Natural killer cell (primary cell): ENCODE measurements at regions not wholly inside any gene's neighbourhood (a gene's known extent, or its start where the extent isn't known, plus 50 kb on each side); places are given as distances from the start of the nearest gene placed in this dataset.

Experiments
- ATAC-seq, 3 donors: fragments of 150-1000 bp in 2 of 3; fragments of 200-7000 bp in 1 of 3; cut with Tn5 transposase; 1 replicate in 1 of 3; 2 replicates in 2 of 3; pipeline ENCODE4 v1.10.0; 2021; ENCODE audit warnings: mild to moderate bottlenecking in 2 of 3, moderate library complexity in 2 of 3
- DNase-seq, 2 donors: peaks; one replicate each; pipeline versions ENCODE4 v3.0.0 to v3.0.0-alpha.2; 2013 to 2021; ENCODE audit warnings: mixed read lengths in 1 of 2
- H3K27ac ChIP-seq: one replicate; pipeline ENCODE4 v1.5.1; 2013; ENCODE audit warnings: mild to moderate bottlenecking, low read length
- H3K27me3 ChIP-seq: one replicate; pipeline ENCODE4 v1.6.1; 2013; ENCODE audit warnings: low read length; ENCODE audit not compliant: control insufficient read depth, insufficient read depth
- H3K36me3 ChIP-seq: one replicate; pipeline ENCODE4 v1.6.1; 2013; ENCODE audit warnings: low read length; ENCODE audit not compliant: control insufficient read depth, insufficient read depth
- H3K4me1 ChIP-seq: one replicate; pipeline ENCODE4 v1.6.1; 2013; ENCODE audit warnings: low read length; ENCODE audit not compliant: control insufficient read depth, insufficient read depth
- H3K4me3 ChIP-seq: one replicate; pipeline ENCODE4 v1.5.1; 2013; ENCODE audit warnings: low read length
- H3K9me3 ChIP-seq: one replicate; pipeline ENCODE4 v1.6.1; 2013; ENCODE audit warnings: low read length; ENCODE audit not compliant: control insufficient read depth, insufficient read depth
- H3K27ac Mint-ChIP-seq, 2 donors: one replicate each; pipeline ENCODE4 v1.8.0; 2022; ENCODE audit warnings: mild to moderate bottlenecking in 2 of 2, mixed read lengths in 2 of 2, moderate library complexity in 1 of 2
- H3K27me3 Mint-ChIP-seq, 2 donors: one replicate each; pipeline ENCODE4 v1.8.0; 2022; ENCODE audit warnings: low read depth in 2 of 2, mixed read lengths in 2 of 2
- H3K36me3 Mint-ChIP-seq: one replicate; pipeline ENCODE4 v1.8.0; 2022; ENCODE audit warnings: mixed read lengths
- H3K4me1 Mint-ChIP-seq, 2 donors: one replicate each; pipeline ENCODE4 v1.8.0; 2022; ENCODE audit warnings: mixed read lengths in 2 of 2
- H3K4me3 Mint-ChIP-seq: one replicate; pipeline ENCODE4 v1.8.0; 2022; ENCODE audit warnings: mild to moderate bottlenecking, moderate library complexity, mixed read lengths
- H3K9me3 Mint-ChIP-seq, 2 donors: one replicate each; pipeline ENCODE4 v1.8.0; 2022; ENCODE audit warnings: mixed read lengths in 2 of 2
- WGBS: methylation state at CpG from one replicate; pipeline ENCODE4 v1.1.7; 2013; ENCODE audit warnings: missing lambda C conversion rate; ENCODE audit not compliant: insufficient coverage; 5-methylcytosine and 5-hydroxymethylcytosine counted together
- intact Hi-C: fragments of 100-400 bp; cut with micrococcal nuclease; formaldehyde crosslinking; loops from one replicate; pipeline ENCODE4 v1.14.2; 2022
- TF ChIP-seq, protein P1 (sequence below): fragments of 200-600 bp; IDR thresholded peaks from one replicate; pipeline ENCODE4 v1.8.0; 2022; ENCODE audit warnings: antibody characterized with exemption

DNA sequence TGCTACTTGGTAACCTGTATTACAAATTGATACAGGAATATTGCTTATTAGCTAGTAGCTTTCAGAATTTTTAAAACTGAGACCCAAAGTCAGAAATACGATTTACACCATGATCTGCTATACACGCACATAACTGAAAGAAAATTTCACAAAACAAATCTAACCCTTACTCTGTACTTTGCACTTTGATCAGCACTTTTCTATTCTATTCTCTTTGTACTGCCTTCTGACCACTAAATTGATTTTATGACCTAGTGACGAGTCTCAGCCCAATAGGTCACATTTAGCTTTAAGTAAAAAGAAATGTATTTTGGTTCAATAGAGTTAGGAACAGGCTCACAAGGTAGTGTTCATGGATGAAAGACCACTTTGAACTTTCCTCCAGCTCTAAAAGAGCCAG, 252.5 kb downstream of the TBX18 start:
- intact Hi-C loops = no loop called here
- TF ChIP-seq, protein P1, sequence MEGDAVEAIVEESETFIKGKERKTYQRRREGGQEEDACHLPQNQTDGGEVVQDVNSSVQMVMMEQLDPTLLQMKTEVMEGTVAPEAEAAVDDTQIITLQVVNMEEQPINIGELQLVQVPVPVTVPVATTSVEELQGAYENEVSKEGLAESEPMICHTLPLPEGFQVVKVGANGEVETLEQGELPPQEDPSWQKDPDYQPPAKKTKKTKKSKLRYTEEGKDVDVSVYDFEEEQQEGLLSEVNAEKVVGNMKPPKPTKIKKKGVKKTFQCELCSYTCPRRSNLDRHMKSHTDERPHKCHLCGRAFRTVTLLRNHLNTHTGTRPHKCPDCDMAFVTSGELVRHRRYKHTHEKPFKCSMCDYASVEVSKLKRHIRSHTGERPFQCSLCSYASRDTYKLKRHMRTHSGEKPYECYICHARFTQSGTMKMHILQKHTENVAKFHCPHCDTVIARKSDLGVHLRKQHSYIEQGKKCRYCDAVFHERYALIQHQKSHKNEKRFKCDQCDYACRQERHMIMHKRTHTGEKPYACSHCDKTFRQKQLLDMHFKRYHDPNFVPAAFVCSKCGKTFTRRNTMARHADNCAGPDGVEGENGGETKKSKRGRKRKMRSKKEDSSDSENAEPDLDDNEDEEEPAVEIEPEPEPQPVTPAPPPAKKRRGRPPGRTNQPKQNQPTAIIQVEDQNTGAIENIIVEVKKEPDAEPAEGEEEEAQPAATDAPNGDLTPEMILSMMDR = no peak
- H3K4me3 ChIP-seq = no peak overlapping the region
- DNase-seq = no peak
- no peaks in the 10 kb centered on the region for H3K9me3 ChIP-seq
- no peaks in the 10 kb centered on the region for H3K27me3 ChIP-seq
- 81% methylated on average over 3 of the region's 3 CpGs for WGBS
- Mint-ChIP-seq H3K27ac (no peak overlapping the region), H3K4me3 (no peak overlapping the region), H3K36me3 (no peaks in the 10 kb centered on the region), H3K27me3 (no peaks in the 10 kb centered on the region), H3K9me3 (peaks cover 0 to 5% of the 10 kb centered on the region in 2 donors), H3K4me1 (no peaks in the 10 kb centered on the region)
- no peaks in the 10 kb centered on the region for H3K4me1 ChIP-seq
- H3K27ac ChIP-seq = no peak overlapping the region
- no peaks in the 10 kb centered on the region for H3K36me3 ChIP-seq
- ATAC-seq = no peak

DNA sequence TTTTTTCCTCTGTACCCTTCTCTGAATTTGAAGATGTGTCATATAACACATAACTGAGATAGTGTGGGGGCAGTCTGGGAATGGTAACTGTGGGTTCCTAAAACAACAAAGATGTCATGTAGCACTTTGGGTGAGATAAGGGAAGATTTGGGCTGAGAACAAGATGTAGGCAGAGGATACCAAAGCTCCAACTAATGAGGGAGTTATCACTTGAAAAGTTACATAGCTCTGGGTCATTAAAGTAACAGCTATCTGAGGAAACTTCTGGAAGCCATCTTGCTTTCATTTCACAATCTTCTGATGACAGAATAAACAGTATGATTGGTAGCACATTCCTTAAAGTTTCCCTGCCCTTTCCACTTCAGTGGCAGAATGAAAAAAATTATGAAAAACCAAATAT, 255.4 kb downstream of the TBX18 start:
- intact Hi-C loops = no loop called here
- H3K36me3 ChIP-seq = no peaks in the 10 kb centered on the region
- Mint-ChIP-seq H3K27ac (no peak overlapping the region), H3K9me3 (peaks cover 0 to 5% of the 10 kb centered on the region in 2 donors), H3K4me1 (no peaks in the 10 kb centered on the region), H3K4me3 (no peak overlapping the region), H3K27me3 (no peaks in the 10 kb centered on the region), H3K36me3 (no peaks in the 10 kb centered on the region)
- no peaks in the 10 kb centered on the region for H3K9me3 ChIP-seq
- TF ChIP-seq, protein P1 = no peak
- no peak overlapping the region for H3K4me3 ChIP-seq
- no peak overlapping the region for H3K27ac ChIP-seq
- DNase-seq (no peak), ATAC-seq (no peak)
- no peaks in the 10 kb centered on the region for H3K4me1 ChIP-seq
- no peaks in the 10 kb centered on the region for H3K27me3 ChIP-seq

DNA sequence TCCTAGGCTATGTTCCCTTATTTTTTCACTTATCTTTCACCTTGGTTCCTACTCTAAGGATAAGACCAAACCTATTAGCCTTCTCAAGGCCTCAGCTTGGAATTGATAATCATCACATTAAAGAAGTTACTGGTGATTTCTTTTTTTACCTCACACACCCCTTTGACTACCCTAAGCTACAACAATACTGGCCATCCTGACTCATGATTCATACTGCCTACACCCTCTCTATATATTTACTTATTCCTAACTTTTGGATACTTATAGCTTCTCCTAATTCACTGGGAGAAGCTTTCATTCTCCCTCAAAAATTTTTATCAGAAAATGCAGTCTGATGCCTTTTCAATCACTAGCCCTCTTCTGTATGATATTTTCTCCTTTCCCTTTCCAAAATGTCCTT, 256.1 kb downstream of the TBX18 start:
- TF ChIP-seq, protein P1 = no peak
- H3K4me1 Mint-ChIP-seq = no peaks in the 10 kb centered on the region
- H3K9me3 Mint-ChIP-seq = peaks cover 0 to 5% of the 10 kb centered on the region in 2 donors

DNA sequence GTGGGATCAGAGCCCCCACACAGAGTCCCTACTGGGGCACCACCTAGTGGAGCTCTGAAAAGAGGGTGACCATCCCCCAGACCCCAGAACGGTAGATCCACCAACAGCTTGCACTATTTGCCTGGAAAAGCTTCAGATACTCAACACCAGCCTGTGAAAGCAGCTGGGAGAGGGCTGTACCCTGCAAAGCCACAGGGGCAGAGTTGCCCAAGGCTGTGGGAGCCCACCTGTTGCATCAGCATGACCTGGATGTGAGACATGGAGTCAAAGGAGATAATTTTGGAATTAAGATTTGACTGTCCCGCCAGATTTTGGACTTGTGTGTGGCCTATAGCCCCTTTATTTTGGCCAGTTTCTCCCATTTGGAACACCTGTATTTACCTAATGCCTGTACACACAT, 260.4 kb downstream of the TBX18 start:
- no peak overlapping the region for H3K4me3 Mint-ChIP-seq
- H3K27me3 Mint-ChIP-seq = no peaks in the 10 kb centered on the region
- no peaks in the 10 kb centered on the region for H3K36me3 ChIP-seq
- H3K27ac Mint-ChIP-seq = no peak overlapping the region
- DNase-seq (no peak), ATAC-seq (no peak)
- H3K4me3 ChIP-seq = no peak overlapping the region
- TF ChIP-seq, protein P1 = no peak
- peaks cover 5% of the 10 kb centered on the region for H3K36me3 Mint-ChIP-seq
- H3K9me3 ChIP-seq = no peaks in the 10 kb centered on the region
- H3K4me1 Mint-ChIP-seq = no peaks in the 10 kb centered on the region
- H3K4me1 ChIP-seq = no peaks in the 10 kb centered on the region
- H3K9me3 Mint-ChIP-seq = peaks cover 16 to 24% of the 10 kb centered on the region in 2 donors
- WGBS = 92% methylated on average over 2 of the region's 2 CpGs
- intact Hi-C loops = no loop called here
- no peaks in the 10 kb centered on the region for H3K27me3 ChIP-seq
- no peak overlapping the region for H3K27ac ChIP-seq

More for the DNA sequence above, 256.1 kb downstream of the TBX18 start:
- H3K36me3 Mint-ChIP-seq = no peaks in the 10 kb centered on the region
- H3K4me3 Mint-ChIP-seq = no peak overlapping the region
- Histone ChIP-seq H3K4me3 (no peak overlapping the region), H3K4me1 (no peaks in the 10 kb centered on the region), H3K27me3 (no peaks in the 10 kb centered on the region), H3K27ac (no peak overlapping the region), H3K36me3 (no peaks in the 10 kb centered on the region), H3K9me3 (no peaks in the 10 kb centered on the region)
- no peak for DNase-seq
- H3K27ac Mint-ChIP-seq = no peak overlapping the region
- no peak for ATAC-seq
- no peaks in the 10 kb centered on the region for H3K27me3 Mint-ChIP-seq
- intact Hi-C loops = no loop called here
